WTC11 (cell line): ENCODE measurements at regions not wholly inside any gene's neighbourhood (a gene's known extent, or its start where the extent isn't known, plus 50 kb on each side); places are given as distances from the start of the nearest gene placed in this dataset.

Experiments used
- ATAC-seq: fragments of 200-7000 bp; cut with Tn5 transposase; 2 replicates; pipeline ENCODE4 v1.10.0; 2021; ENCODE audit warnings: mild to moderate bottlenecking, moderate library complexity
- CTCF ChIA-PET: fragments of 300-600 bp; sonication (Branson Sonifier 250); formaldehyde crosslinking; loops from one replicate; lab custom pipeline; 2021; ENCODE audit warnings: antibody characterized with exemption; lab: Charles Lee
- POLR2A ChIA-PET: fragments of 350-600 bp; sonication (Branson Sonifier 250); formaldehyde crosslinking; loops from one replicate; lab custom pipeline; 2021; ENCODE audit warnings: antibody characterized with exemption; lab: Charles Lee
- DNase-seq: peaks from one replicate; pipeline ENCODE4 v3.0.0; 2021; ENCODE audit warnings: low spot score
- H3K27ac Mint-ChIP-seq: 2 replicates; pipeline ENCODE4 v1.8.0; 2021; ENCODE audit warnings: mixed read lengths
- H3K27me3 Mint-ChIP-seq: 2 replicates; pipeline ENCODE4 v1.8.0; 2021; ENCODE audit warnings: low read depth, mild to moderate bottlenecking, moderate library complexity, mixed read lengths
- H3K36me3 Mint-ChIP-seq: 2 replicates; pipeline ENCODE4 v1.8.0; 2021; ENCODE audit warnings: mixed read lengths
- H3K4me1 Mint-ChIP-seq: 2 replicates; pipeline ENCODE4 v1.8.0; 2022; ENCODE audit warnings: mixed read lengths
- H3K4me3 Mint-ChIP-seq: 2 replicates; pipeline ENCODE4 v1.8.0; 2021; ENCODE audit warnings: mild to moderate bottlenecking, moderate library complexity, mixed read lengths
- H3K9me3 Mint-ChIP-seq: 2 replicates; pipeline ENCODE4 v1.8.0; 2021; ENCODE audit warnings: mixed read lengths
- ARID4B ChIP-seq: sonication (generic); formaldehyde crosslinking; IDR thresholded peaks from 2 replicates; pipeline ENCODE4 v1.8.0; 2023; ENCODE audit warnings: missing genetic modification reagents, mild to moderate bottlenecking, borderline replicate concordance
- E2F5 ChIP-seq: sonication (generic); formaldehyde crosslinking; IDR thresholded peaks from 2 replicates; pipeline ENCODE4 v1.8.1; 2022; ENCODE audit warnings: mild to moderate bottlenecking, moderate library complexity, missing genetic modification reagents
- ELF4 ChIP-seq: sonication (generic); formaldehyde crosslinking; IDR thresholded peaks from 2 replicates; pipeline ENCODE4 v1.8.1; 2022; ENCODE audit warnings: low read depth, mild to moderate bottlenecking, moderate library complexity, missing genetic modification reagents
- ERG ChIP-seq: fragments of 250-450 bp; sonication (Bioruptor Pico); IDR thresholded peaks from 2 replicates; pipeline ENCODE4 v1.8.0; 2021; ENCODE audit warnings: mild to moderate bottlenecking
- FOXJ3 ChIP-seq: sonication (generic); formaldehyde crosslinking; IDR thresholded peaks from 2 replicates; pipeline ENCODE4 v1.9.0; 2021; ENCODE audit warnings: missing genetic modification reagents, mild to moderate bottlenecking, borderline replicate concordance
- FOXK1 ChIP-seq: sonication (generic); formaldehyde crosslinking; IDR thresholded peaks from 2 replicates; pipeline ENCODE4 v1.8.0; 2022; ENCODE audit warnings: mild to moderate bottlenecking, moderate library complexity, missing genetic modification reagents
- IRF2 ChIP-seq: sonication (generic); formaldehyde crosslinking; IDR thresholded peaks from 2 replicates; pipeline ENCODE4 v1.8.0; 2022; ENCODE audit warnings: low read depth, missing genetic modification reagents, borderline replicate concordance
- NR3C1 ChIP-seq: sonication (generic); formaldehyde crosslinking; conservative IDR thresholded peaks from 2 replicates; pipeline ENCODE4 v1.8.1; 2023; ENCODE audit warnings: low read depth, mild to moderate bottlenecking, missing genetic modification reagents
- PRDM15 ChIP-seq: sonication (generic); formaldehyde crosslinking; IDR thresholded peaks from 2 replicates; pipeline ENCODE4 v1.8.0; 2022; ENCODE audit warnings: missing genetic modification reagents
- ZBTB43 ChIP-seq: sonication (generic); formaldehyde crosslinking; IDR thresholded peaks from 2 replicates; pipeline ENCODE4 v1.8.1; 2023; ENCODE audit warnings: mild to moderate bottlenecking, missing genetic modification reagents
- ZNF138 ChIP-seq: sonication (generic); formaldehyde crosslinking; conservative IDR thresholded peaks from 2 replicates; pipeline ENCODE4 v1.8.1; 2022; ENCODE audit warnings: mild to moderate bottlenecking, moderate library complexity, missing genetic modification reagents
- ZNF263 ChIP-seq: sonication (generic); formaldehyde crosslinking; IDR thresholded peaks from 2 replicates; pipeline ENCODE4 v1.8.1; 2022; ENCODE audit warnings: low read depth, mild to moderate bottlenecking, moderate library complexity, missing genetic modification reagents
- ZNF317 ChIP-seq: sonication (generic); formaldehyde crosslinking; IDR thresholded peaks from 2 replicates; pipeline ENCODE4 v1.8.1; 2023; ENCODE audit warnings: low read depth, mild to moderate bottlenecking, moderate library complexity, missing genetic modification reagents, borderline replicate concordance
- ZNF425 ChIP-seq: fragments of 250-450 bp; sonication (Bioruptor Pico); conservative IDR thresholded peaks from 2 replicates; pipeline ENCODE4 v1.9.0; 2021; ENCODE audit warnings: mild to moderate bottlenecking
- ZNF512 ChIP-seq: sonication (generic); formaldehyde crosslinking; IDR thresholded peaks from 2 replicates; pipeline ENCODE4 v1.8.1; 2022; ENCODE audit warnings: missing genetic modification reagents, borderline replicate concordance
- ZNF671 ChIP-seq: fragments of 250-450 bp; sonication (Bioruptor Pico); IDR thresholded peaks from 2 replicates; pipeline ENCODE4 v1.8.0; 2021; ENCODE audit warnings: mild to moderate bottlenecking

- TF ChIP-seq ZNF671 (no peak), FOXK1 (CRISPR knock-in tag) (no peak), PRDM15 (CRISPR knock-in tag) (no peak), ZNF512 (CRISPR knock-in tag) (no peak), IRF2 (CRISPR knock-in tag) (no peak), ZNF425 (no peak)
- ChIA-PET CTCF (no interaction called here), POLR2A (no interaction called here)
- Mint-ChIP-seq H3K27ac (no peak overlapping the region), H3K4me3 (no peak overlapping the region), H3K27me3 (no peaks in the 10 kb centered on the region), H3K36me3 (no peaks in the 10 kb centered on the region), H3K9me3 (no peaks in the 10 kb centered on the region), H3K4me1 (peaks cover 8% of the 10 kb centered on the region)
- no peak for ATAC-seq
- no peak for DNase-seq
Observed at GRCh38 chr4:13955551-13955950, 328.0 kb upstream of the BOD1L1 start.

- peaks cover 3% of the 10 kb centered on the region; the same call in 1 of the 2 replicates for H3K4me1 Mint-ChIP-seq
- no peaks in the 10 kb centered on the region for H3K36me3 Mint-ChIP-seq
- H3K27ac Mint-ChIP-seq, result no peak overlapping the region
- H3K9me3 Mint-ChIP-seq, result no peaks in the 10 kb centered on the region
- ChIA-PET POLR2A (no interaction called here), CTCF (interaction anchor here (0.5 kb wide), 1 partner anchor 254 kb away, joined by 3 read pairs; no protein-coding TSS in a partner anchor)
- no peak for ATAC-seq
- DNase-seq, result no peak
- H3K27me3 Mint-ChIP-seq, result no peaks in the 10 kb centered on the region
- no peak overlapping the region for H3K4me3 Mint-ChIP-seq
- TF ChIP-seq E2F5 (CRISPR knock-in tag) (no peak), ZNF317 (CRISPR knock-in tag) (no peak), ERG (CRISPR knock-in tag) (no peak), NR3C1 (CRISPR knock-in tag) (no peak), ELF4 (CRISPR knock-in tag) (no peak), FOXJ3 (no peak), IRF2 (CRISPR knock-in tag) (no peak), ZNF263 (no peak), ZBTB43 (CRISPR knock-in tag) (no peak), ZNF512 (CRISPR knock-in tag) (no peak), ZNF138 (CRISPR knock-in tag) (no peak), ARID4B (no peak)
Observed at GRCh38 chr4:13956947-13957346, 329.4 kb upstream of the BOD1L1 start.
